PC-9 (cell line): ENCODE measurements at regions not wholly inside any gene's neighbourhood (a gene's known extent, or its start where the extent isn't known, plus 50 kb on each side); places are given as distances from the start of the nearest gene placed in this dataset.

Experiments
- EZH2 ChIP-seq: fragments of 200-600 bp; sonication (generic); IDR thresholded peaks from 2 replicates; pipeline ENCODE4 v1.8.0; 2017; ENCODE audit warnings: antibody characterized with exemption, low read depth
- TF ChIP-seq, protein P1 (sequence below): fragments of 200-600 bp; sonication (generic); conservative IDR thresholded peaks from 2 replicates; pipeline ENCODE4 v1.6.1; 2017; ENCODE audit warnings: mixed run types, antibody characterized with exemption, mild to moderate bottlenecking, moderate library complexity

- TF ChIP-seq, protein P1, sequence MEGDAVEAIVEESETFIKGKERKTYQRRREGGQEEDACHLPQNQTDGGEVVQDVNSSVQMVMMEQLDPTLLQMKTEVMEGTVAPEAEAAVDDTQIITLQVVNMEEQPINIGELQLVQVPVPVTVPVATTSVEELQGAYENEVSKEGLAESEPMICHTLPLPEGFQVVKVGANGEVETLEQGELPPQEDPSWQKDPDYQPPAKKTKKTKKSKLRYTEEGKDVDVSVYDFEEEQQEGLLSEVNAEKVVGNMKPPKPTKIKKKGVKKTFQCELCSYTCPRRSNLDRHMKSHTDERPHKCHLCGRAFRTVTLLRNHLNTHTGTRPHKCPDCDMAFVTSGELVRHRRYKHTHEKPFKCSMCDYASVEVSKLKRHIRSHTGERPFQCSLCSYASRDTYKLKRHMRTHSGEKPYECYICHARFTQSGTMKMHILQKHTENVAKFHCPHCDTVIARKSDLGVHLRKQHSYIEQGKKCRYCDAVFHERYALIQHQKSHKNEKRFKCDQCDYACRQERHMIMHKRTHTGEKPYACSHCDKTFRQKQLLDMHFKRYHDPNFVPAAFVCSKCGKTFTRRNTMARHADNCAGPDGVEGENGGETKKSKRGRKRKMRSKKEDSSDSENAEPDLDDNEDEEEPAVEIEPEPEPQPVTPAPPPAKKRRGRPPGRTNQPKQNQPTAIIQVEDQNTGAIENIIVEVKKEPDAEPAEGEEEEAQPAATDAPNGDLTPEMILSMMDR: no peak
- no peak for TF ChIP-seq EZH2
These were observed 210.4 kb upstream of the ARRDC4 start for GRCh38 chr15:97750060-97750459.
